B cell (primary cell): ENCODE measurements at regions not wholly inside any gene's neighbourhood (a gene's known extent, or its start where the extent isn't known, plus 50 kb on each side); places are given as distances from the start of the nearest gene placed in this dataset.

Source experiments
- ATAC-seq: fragments of 200-7000 bp; cut with Tn5 transposase; one replicate; pipeline ENCODE4 v1.10.0; 2021; ENCODE audit warnings: low read depth, mild to moderate bottlenecking, moderate number of reproducible peaks, moderate library complexity
- CTCF ChIA-PET: fragments of 350-600 bp; sonication (Branson Sonifier 250); formaldehyde crosslinking; loops from one replicate; lab custom pipeline; 2021; ENCODE audit warnings: antibody characterized with exemption, inconsistent platforms; lab: Charles Lee
- POLR2A ChIA-PET: fragments of 350-600 bp; sonication (Branson Sonifier 250); formaldehyde crosslinking; loops from one replicate; lab custom pipeline; 2021; ENCODE audit warnings: antibody characterized with exemption; lab: Charles Lee
- DNase-seq: peaks from one replicate; pipeline ENCODE4 v3.0.0; 2013
- H2AFZ ChIP-seq: 2 replicates; pipeline ENCODE4 v1.6.1; 2012; ENCODE audit warnings: mild to moderate bottlenecking, low read depth, low read length; ENCODE audit not compliant: insufficient read depth, poor library complexity, severe bottlenecking
- H3K27ac ChIP-seq, 2 donors: 1 replicate in 1 of 2; 2 replicates in 1 of 2; pipeline ENCODE4 v1.5.1; 2012 to 2013; ENCODE audit warnings: low read length in 2 of 2, mild to moderate bottlenecking in 2 of 2, moderate library complexity in 1 of 2
- H3K27me3 ChIP-seq, 4 experiments: fragments of 200-600 bp in 1 of 4; sonication (generic) in 1 of 4; replicated peaks in 1 of 4; 1 replicate in 2 of 4; 2 replicates in 2 of 4; pipeline versions ENCODE4 v1.6.1 to v1.7.0; 2013 to 2016; ENCODE audit warnings: low read length in 3 of 4, mild to moderate bottlenecking in 2 of 4, mixed read lengths in 1 of 4, moderate library complexity in 1 of 4; ENCODE audit not compliant: insufficient read depth in 4 of 4, control insufficient read depth in 3 of 4; ENCODE audit errors: control extremely low read depth in 1 of 4
- H3K36me3 ChIP-seq, 2 experiments: replicated peaks in 1 of 2; 1 replicate in 1 of 2; 2 replicates in 1 of 2; pipeline versions ENCODE4 v1.6.1 to v1.7.1; 2013; ENCODE audit warnings: low read length in 1 of 2; ENCODE audit not compliant: insufficient read depth in 2 of 2, control insufficient read depth in 1 of 2; ENCODE audit errors: control extremely low read depth in 1 of 2, extremely low read depth in 1 of 2
- H3K4me1 ChIP-seq, 2 donors: fragments of 200-600 bp in 1 of 2; sonication (generic) in 1 of 2; 1 replicate in 1 of 2; 2 replicates in 1 of 2; pipeline versions ENCODE4 v1.5.1 to v1.6.1; 2013 to 2017; ENCODE audit warnings: low read length in 2 of 2; ENCODE audit not compliant: control insufficient read depth in 2 of 2, insufficient read depth in 2 of 2
- H3K4me2 ChIP-seq: replicated peaks from 2 replicates; pipeline ENCODE3; 2012; ENCODE audit warnings: mild to moderate bottlenecking, low read depth, low read length; ENCODE audit not compliant: poor library complexity, severe bottlenecking
- H3K4me3 ChIP-seq, 5 experiments: fragments of 200-600 bp in 1 of 5; sonication (generic) in 1 of 5; 1 replicate in 3 of 5; 2 replicates in 2 of 5; pipeline versions ENCODE4 v1.5.1 to v1.7.0; 2011 to 2016; ENCODE audit warnings: low read length in 4 of 5, mild to moderate bottlenecking in 4 of 5, low read depth in 2 of 5, control low read depth in 1 of 5, moderate library complexity in 1 of 5; ENCODE audit not compliant: insufficient read depth in 1 of 5; ENCODE audit errors: control extremely low read depth in 1 of 5, extremely low read depth in 1 of 5
- H3K79me2 ChIP-seq: fragments of 200-600 bp; sonication (generic); one replicate; pipeline ENCODE4 v1.6.0; 2016; ENCODE audit warnings: low read length; ENCODE audit not compliant: control insufficient read depth, insufficient read depth
- H3K9ac ChIP-seq: fragments of 200-600 bp; sonication (generic); 2 replicates; pipeline ENCODE4 v1.6.1; 2017; ENCODE audit warnings: mild to moderate bottlenecking, low read length, moderate library complexity
- H3K9me3 ChIP-seq, 3 donors: one replicate each; pipeline versions ENCODE4 v1.6.1 to v1.7.1; 2013; ENCODE audit warnings: low read length in 2 of 3; ENCODE audit not compliant: control insufficient read depth in 2 of 3, insufficient read depth in 1 of 3; ENCODE audit errors: control extremely low read depth in 1 of 3
- H4K20me1 ChIP-seq: 2 replicates; pipeline ENCODE4 v1.6.0; 2012; ENCODE audit warnings: mild to moderate bottlenecking, low read length; ENCODE audit not compliant: insufficient read depth, control insufficient read depth, poor library complexity, severe bottlenecking
- H3K27ac Mint-ChIP-seq: one replicate; pipeline ENCODE4 v1.8.0; 2021; ENCODE audit warnings: mixed read lengths
- H3K27me3 Mint-ChIP-seq: one replicate; pipeline ENCODE4 v1.8.0; 2021; ENCODE audit warnings: mixed read lengths
- H3K4me1 Mint-ChIP-seq: one replicate; pipeline ENCODE4 v1.8.0; 2021; ENCODE audit warnings: mixed read lengths
- H3K4me3 Mint-ChIP-seq: one replicate; pipeline ENCODE4 v1.8.0; 2021; ENCODE audit warnings: mixed read lengths
- H3K9me3 Mint-ChIP-seq: one replicate; pipeline ENCODE4 v1.8.0; 2022; ENCODE audit warnings: mixed read lengths; ENCODE audit not compliant: insufficient read depth
- CTCF ChIP-seq: fragments of 200-600 bp; IDR thresholded peaks from one replicate; pipeline ENCODE4 v1.8.0; 2022; ENCODE audit warnings: antibody characterized with exemption, mild to moderate bottlenecking
- EZH2 ChIP-seq: IDR thresholded peaks from 2 replicates; pipeline ENCODE4 v1.6.1; 2012; ENCODE audit warnings: borderline replicate concordance, low read depth, mild to moderate bottlenecking, moderate library complexity, low read length; ENCODE audit not compliant: insufficient read depth, poor library complexity, severe bottlenecking
- WGBS: methylation state at CpG from one replicate; pipeline ENCODE4 v1.1.5; 2013; ENCODE audit warnings: missing lambda C conversion rate; ENCODE audit not compliant: insufficient coverage; 5-methylcytosine and 5-hydroxymethylcytosine counted together
- intact Hi-C: fragments of 100-400 bp; cut with micrococcal nuclease; formaldehyde crosslinking; loops from one replicate; pipeline ENCODE4 v1.10.0; 2022

- 74% methylated on average over 2 of the region's 5 CpGs for WGBS
- no peak overlapping the region for H3K9ac ChIP-seq
- no peak overlapping the region for H2AFZ ChIP-seq
- H3K9me3 Mint-ChIP-seq: no peaks in the 10 kb centered on the region
- H3K36me3 ChIP-seq: no peaks in the 10 kb centered on the region
- TF ChIP-seq EZH2 (no peak), CTCF (no peak)
- H3K79me2 ChIP-seq: no peaks in the 10 kb centered on the region
- H3K27ac Mint-ChIP-seq: no peak overlapping the region
- H3K4me3 ChIP-seq: no peak overlapping the region
- ChIA-PET CTCF (no interaction called here), POLR2A (no interaction called here)
- no peaks in the 10 kb centered on the region for H3K27me3 ChIP-seq
- no peaks in the 10 kb centered on the region for H3K4me1 Mint-ChIP-seq
- ATAC-seq (no peak), DNase-seq (no peak)
- H4K20me1 ChIP-seq: no peaks in the 10 kb centered on the region
- H3K27ac ChIP-seq: no peak overlapping the region
- intact Hi-C loops: no loop called here
- no peaks in the 10 kb centered on the region for H3K27me3 Mint-ChIP-seq
- H3K4me2 ChIP-seq: no peak overlapping the region
- H3K4me3 Mint-ChIP-seq: no peak overlapping the region
- no peaks in the 10 kb centered on the region for H3K9me3 ChIP-seq
- H3K4me1 ChIP-seq: no peaks in the 10 kb centered on the region
Measured at GRCh38 chr5:155987265-155987810, 339.6 kb upstream of the SGCD start.

- H3K79me2 ChIP-seq: no peaks in the 10 kb centered on the region
- H3K9ac ChIP-seq: no peak overlapping the region
- no peak overlapping the region for H3K4me3 ChIP-seq
- POLR2A ChIA-PET: no interaction called here
- no peak for TF ChIP-seq EZH2
- TF ChIP-seq CTCF: no peak
- H2AFZ ChIP-seq: no peak overlapping the region
- H3K27ac ChIP-seq: no peak overlapping the region
- ATAC-seq: no peak
- no peak overlapping the region for H3K27ac Mint-ChIP-seq
- no peak overlapping the region for H3K4me2 ChIP-seq
- H4K20me1 ChIP-seq: no peaks in the 10 kb centered on the region
- intact Hi-C loops: no loop called here
- H3K4me3 Mint-ChIP-seq: no peak overlapping the region
- no peaks in the 10 kb centered on the region for H3K27me3 Mint-ChIP-seq
- H3K9me3 ChIP-seq: no peaks in the 10 kb centered on the region
- H3K9me3 Mint-ChIP-seq: no peaks in the 10 kb centered on the region
- H3K4me1 Mint-ChIP-seq: no peaks in the 10 kb centered on the region
- H3K36me3 ChIP-seq: no peaks in the 10 kb centered on the region
- H3K27me3 ChIP-seq: no peaks in the 10 kb centered on the region
- no peaks in the 10 kb centered on the region for H3K4me1 ChIP-seq
- no CpG with 5 or more reads among the region's 1 CpG for WGBS
- no peak for DNase-seq
- CTCF ChIA-PET: no interaction called here
Measured at GRCh38 chr5:155989879-155990278, 337.1 kb upstream of the SGCD start.
